NT2/D1 (cell line): ENCODE measurements at regions not wholly inside any gene's neighbourhood (a gene's known extent, or its start where the extent isn't known, plus 50 kb on each side); places are given as distances from the start of the nearest gene placed in this dataset.

ENCODE experiments used
- SUZ12 ChIP-seq: IDR thresholded peaks from 2 replicates; pipeline ENCODE4 v1.6.1; 2011; ENCODE audit not compliant: insufficient read length, insufficient read depth; ENCODE audit errors: extremely low read depth
- YY1 ChIP-seq: IDR thresholded peaks from 2 replicates; pipeline ENCODE4 v1.6.1; 2011; ENCODE audit not compliant: insufficient read length, insufficient read depth
- ZNF274 ChIP-seq: IDR thresholded peaks from 2 replicates; pipeline ENCODE4 v1.6.1; 2011; ENCODE audit warnings: mild to moderate bottlenecking, low read depth, low read length

DNA sequence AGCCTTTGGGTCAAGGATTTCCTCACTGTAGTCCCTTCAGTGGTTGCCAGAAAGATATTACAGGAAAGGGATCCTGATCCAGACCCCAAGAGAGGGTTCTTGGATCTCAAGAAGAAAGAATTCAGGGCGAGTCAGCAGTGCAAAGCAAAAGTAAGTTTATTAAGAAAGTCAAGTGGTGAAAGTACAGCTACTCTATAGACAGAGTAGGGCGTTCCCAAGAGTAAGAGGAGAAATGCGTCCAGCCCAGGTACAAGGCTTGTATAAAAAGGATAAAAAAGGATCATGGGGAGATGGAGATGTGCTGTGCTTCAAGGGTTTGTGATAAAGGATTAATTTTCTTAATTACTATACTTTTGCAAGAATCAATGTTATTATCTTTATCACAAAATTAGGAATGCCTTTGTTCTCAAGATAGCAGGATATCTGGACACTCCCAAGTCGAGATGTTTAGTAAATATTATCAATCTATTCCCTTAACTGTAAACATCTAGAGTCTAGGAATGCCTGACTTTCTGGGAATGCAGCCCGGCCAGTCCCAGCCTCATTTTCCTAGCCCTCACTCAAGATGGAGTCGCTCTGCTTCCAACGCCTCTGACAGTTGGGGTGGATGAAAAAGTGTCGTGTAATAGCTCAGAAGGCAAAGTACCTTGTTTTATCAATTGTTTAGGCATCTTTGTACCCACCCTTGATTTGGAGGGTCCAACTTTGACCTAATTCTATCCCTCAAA lies 360.7 kb downstream of the GPM6A start:
- TF ChIP-seq ZNF274 (no peak), YY1 (no peak), SUZ12 (no peak)
